Epithelial cell of prostate (primary cell): ENCODE measurements at regions not wholly inside any gene's neighbourhood (a gene's known extent, or its start where the extent isn't known, plus 50 kb on each side); places are given as distances from the start of the nearest gene placed in this dataset.
"Not testable (repeated sequence)": the region's sequence is repeated elsewhere in the genome, so short reads cannot be mapped to it uniquely, and the experiment has no call there.

Experiments used
- DNase-seq: peaks from one replicate; pipeline ENCODE4 v3.0.0-alpha.2; 2011; ENCODE audit warnings: low read depth, low spot score
- H3K27ac ChIP-seq: fragments of 450-650 bp; 2 replicates; pipeline ENCODE4 v1.5.1; 2017; ENCODE audit warnings: mild to moderate bottlenecking

GRCh38 chr15:53068636-53069035 lies 278.5 kb upstream of the ONECUT1 start:
- no peak overlapping the region for H3K27ac ChIP-seq

GRCh38 chr15:53059273-53060043 lies 269.3 kb upstream of the ONECUT1 start:
- no peak overlapping the region for H3K27ac ChIP-seq
- DNase-seq = no peak

More at GRCh38 chr15:53068636-53069035, 278.5 kb upstream of the ONECUT1 start:
- no peak for DNase-seq

- DNase-seq = no peak
- H3K27ac ChIP-seq = no peak overlapping the region
Observed at GRCh38 chr15:53046153-53046790, 256.1 kb upstream of the ONECUT1 start.

GRCh38 chr15:53038655-53038941 lies 248.5 kb upstream of the ONECUT1 start:
- no peak for DNase-seq

GRCh38 chr15:53037904-53038654 lies 247.9 kb upstream of the ONECUT1 start:
- DNase-seq = no peak
- H3K27ac ChIP-seq = no peak overlapping the region

More at GRCh38 chr15:53038655-53038941, 248.5 kb upstream of the ONECUT1 start:
- no peak overlapping the region for H3K27ac ChIP-seq

GRCh38 chr15:53036641-53037040 lies 246.5 kb upstream of the ONECUT1 start:
- no peak for DNase-seq
- no peak overlapping the region for H3K27ac ChIP-seq

GRCh38 chr15:53034767-53035245 lies 244.7 kb upstream of the ONECUT1 start:
- no peak overlapping the region for H3K27ac ChIP-seq
- no peak for DNase-seq

- DNase-seq = no peak
- H3K27ac ChIP-seq = no peak overlapping the region
Observed at GRCh38 chr15:53033709-53034108, 243.6 kb upstream of the ONECUT1 start.

- no peak overlapping the region for H3K27ac ChIP-seq
- DNase-seq = no peak
Observed at GRCh38 chr15:53031469-53031868, 241.3 kb upstream of the ONECUT1 start.

- no peak overlapping the region for H3K27ac ChIP-seq
- DNase-seq = no peak
Observed at GRCh38 chr15:53022788-53023187, 232.7 kb upstream of the ONECUT1 start.

- no peak for DNase-seq
- H3K27ac ChIP-seq = no peak overlapping the region
Observed at GRCh38 chr15:53013329-53013728, 223.2 kb upstream of the ONECUT1 start.

GRCh38 chr15:53011779-53012178 lies 221.6 kb upstream of the ONECUT1 start:
- H3K27ac ChIP-seq, DNase-seq: not testable (repeated sequence)

- DNase-seq = no peak
- H3K27ac ChIP-seq = no peak overlapping the region
Observed at GRCh38 chr15:53009093-53009492, 219.0 kb upstream of the ONECUT1 start.

GRCh38 chr15:53000409-53000808 lies 210.3 kb upstream of the ONECUT1 start:
- no peak for DNase-seq

GRCh38 chr15:52997123-52997522 lies 207.0 kb upstream of the ONECUT1 start:
- DNase-seq = no peak

More at GRCh38 chr15:53000409-53000808, 210.3 kb upstream of the ONECUT1 start:
- no peak overlapping the region for H3K27ac ChIP-seq

GRCh38 chr15:52994290-52994689 lies 204.2 kb upstream of the ONECUT1 start:
- DNase-seq = no peak

More at GRCh38 chr15:52997123-52997522, 207.0 kb upstream of the ONECUT1 start:
- H3K27ac ChIP-seq = no peak overlapping the region

GRCh38 chr15:52984507-52984906 lies 194.4 kb upstream of the ONECUT1 start:
- H3K27ac ChIP-seq = no peak overlapping the region
- no peak for DNase-seq

More at GRCh38 chr15:52994290-52994689, 204.2 kb upstream of the ONECUT1 start:
- H3K27ac ChIP-seq = no peak overlapping the region

GRCh38 chr15:52980446-52980845 lies 190.3 kb upstream of the ONECUT1 start:
- no peak for DNase-seq
- no peak overlapping the region for H3K27ac ChIP-seq

- H3K27ac ChIP-seq = no peak overlapping the region
- DNase-seq = no peak
Observed at GRCh38 chr15:52976516-52977075, 186.5 kb upstream of the ONECUT1 start.

GRCh38 chr15:52975941-52976449 lies 185.9 kb upstream of the ONECUT1 start:
- DNase-seq = no peak
- no peak overlapping the region for H3K27ac ChIP-seq
